D341Med (cell line): ENCODE measurements at regions not wholly inside any gene's neighbourhood (a gene's known extent, or its start where the extent isn't known, plus 50 kb on each side); places are given as distances from the start of the nearest gene placed in this dataset.

Source experiments
- DNase-seq: peaks from one replicate; pipeline ENCODE4 v3.0.0; 2012; ENCODE audit warnings: low spot score

GRCh38 chr11:15882876-15883454 is 473.4 kb downstream of the SOX6 start:
- no peak for DNase-seq

GRCh38 chr11:15883455-15883920 is 472.9 kb downstream of the SOX6 start:
- no peak for DNase-seq

GRCh38 chr11:15884141-15884540 is 472.2 kb downstream of the SOX6 start:
- DNase-seq, result no peak

- no peak for DNase-seq
Measured at GRCh38 chr11:15884777-15885540, 471.4 kb downstream of the SOX6 start.

- no peak for DNase-seq
Measured at GRCh38 chr11:15885854-15886253, 470.5 kb downstream of the SOX6 start.

- no peak for DNase-seq
Measured at GRCh38 chr11:15886299-15886698, 470.0 kb downstream of the SOX6 start.

- DNase-seq, result no peak
Measured at GRCh38 chr11:15886866-15887265, 469.5 kb downstream of the SOX6 start.

GRCh38 chr11:15888556-15889345 is 467.6 kb downstream of the SOX6 start:
- no peak for DNase-seq

GRCh38 chr11:15889363-15890030 is 466.8 kb downstream of the SOX6 start:
- DNase-seq, result no peak

GRCh38 chr11:15890031-15890713 is 466.2 kb downstream of the SOX6 start:
- DNase-seq, result no peak

- DNase-seq, result no peak
Measured at GRCh38 chr11:15893080-15893492, 463.3 kb downstream of the SOX6 start.

GRCh38 chr11:15896026-15896425 is 460.3 kb downstream of the SOX6 start:
- no peak for DNase-seq

- DNase-seq, result no peak
Measured at GRCh38 chr11:15896530-15896929, 459.8 kb downstream of the SOX6 start.

- DNase-seq, result no peak
Measured at GRCh38 chr11:15897211-15897960, 459.0 kb downstream of the SOX6 start.

- DNase-seq, result no peak
Measured at GRCh38 chr11:15901054-15901453, 455.3 kb downstream of the SOX6 start.

GRCh38 chr11:15901790-15902189 is 454.6 kb downstream of the SOX6 start:
- DNase-seq, result no peak

- DNase-seq, result no peak
Measured at GRCh38 chr11:15903246-15903645, 453.1 kb downstream of the SOX6 start.

GRCh38 chr11:15905366-15906104 is 450.8 kb downstream of the SOX6 start:
- no peak for DNase-seq

- DNase-seq, result no peak
Measured at GRCh38 chr11:15906481-15907035, 449.8 kb downstream of the SOX6 start.

GRCh38 chr11:15907806-15908205 is 448.5 kb downstream of the SOX6 start:
- no peak for DNase-seq
